Omental fat pad (tissue), 3 donors: ENCODE measurements at regions not wholly inside any gene's neighbourhood (a gene's known extent, or its start where the extent isn't known, plus 50 kb on each side); places are given as distances from the start of the nearest gene placed in this dataset.

ENCODE experiments used
- ATAC-seq: fragments of 150-250 bp; one replicate; pipeline ENCODE4 v1.9.1; 2016; ENCODE audit warnings: mild to moderate bottlenecking, moderate library complexity; ENCODE audit not compliant: low FRiP score
- DNase-seq: peaks from one replicate; pipeline ENCODE4 v3.0.0-alpha.2; 2019; ENCODE audit warnings: low spot score
- CTCF ChIP-seq, 3 donors: fragments of 450-650 bp; IDR thresholded peaks; one replicate each; pipeline ENCODE4 v1.5.1; 2016 to 2017; ENCODE audit warnings: antibody characterized with exemption in 3 of 3, mild to moderate bottlenecking in 3 of 3, moderate library complexity in 2 of 3

GRCh38 chr1:55478742-55479141 is 263.6 kb upstream of the USP24 start:
- DNase-seq (no peak), ATAC-seq (no peak)
- no peak for TF ChIP-seq CTCF (IDR thresholded peaks at IDR 0.05)

GRCh38 chr1:55477953-55478352 is 262.8 kb upstream of the USP24 start:
- no peak for TF ChIP-seq CTCF (IDR thresholded peaks at IDR 0.05)
- DNase-seq, result no peak
- ATAC-seq, result no peak

- ATAC-seq, result no peak
- TF ChIP-seq CTCF (IDR thresholded peaks at IDR 0.05), result no peak
- no peak for DNase-seq
Observed at GRCh38 chr1:55476445-55477015, 261.4 kb upstream of the USP24 start.

- ATAC-seq (peak; percentile 90), DNase-seq (no peak)
- TF ChIP-seq CTCF (IDR thresholded peaks at IDR 0.05), result no peak
Observed at GRCh38 chr1:55474168-55474786, 259.1 kb upstream of the USP24 start.

- DNase-seq, result no peak
- no peak for ATAC-seq
Observed at GRCh38 chr1:55473661-55474060, 258.5 kb upstream of the USP24 start.

GRCh38 chr1:55472784-55473183 is 257.6 kb upstream of the USP24 start:
- DNase-seq, result no peak
- ATAC-seq, result no peak
- TF ChIP-seq CTCF (IDR thresholded peaks at IDR 0.05), result no peak

More at GRCh38 chr1:55473661-55474060, 258.5 kb upstream of the USP24 start:
- no peak for TF ChIP-seq CTCF (IDR thresholded peaks at IDR 0.05)

- no peak for ATAC-seq
- TF ChIP-seq CTCF (IDR thresholded peaks at IDR 0.05), result no peak
- DNase-seq, result no peak
Observed at GRCh38 chr1:55472115-55472514, 257.0 kb upstream of the USP24 start.
